Fibroblast of the aortic adventitia (primary cell): ENCODE measurements at regions not wholly inside any gene's neighbourhood (a gene's known extent, or its start where the extent isn't known, plus 50 kb on each side); places are given as distances from the start of the nearest gene placed in this dataset.

Experiments used
- DNase-seq: peaks from one replicate; pipeline ENCODE4 v3.0.0-alpha.2; 2010; ENCODE audit warnings: low read depth
- H3K4me3 ChIP-seq: 2 replicates; pipeline ENCODE4 v1.5.1; 2011; ENCODE audit warnings: low read depth, mild to moderate bottlenecking, control low read depth, low read length, moderate library complexity
- TF ChIP-seq, protein P1 (sequence below): IDR thresholded peaks from 2 replicates; pipeline ENCODE4 v1.5.1; 2011; ENCODE audit warnings: mild to moderate bottlenecking, low read length, control low read depth, inconsistent platforms; ENCODE audit not compliant: insufficient read depth

DNA sequence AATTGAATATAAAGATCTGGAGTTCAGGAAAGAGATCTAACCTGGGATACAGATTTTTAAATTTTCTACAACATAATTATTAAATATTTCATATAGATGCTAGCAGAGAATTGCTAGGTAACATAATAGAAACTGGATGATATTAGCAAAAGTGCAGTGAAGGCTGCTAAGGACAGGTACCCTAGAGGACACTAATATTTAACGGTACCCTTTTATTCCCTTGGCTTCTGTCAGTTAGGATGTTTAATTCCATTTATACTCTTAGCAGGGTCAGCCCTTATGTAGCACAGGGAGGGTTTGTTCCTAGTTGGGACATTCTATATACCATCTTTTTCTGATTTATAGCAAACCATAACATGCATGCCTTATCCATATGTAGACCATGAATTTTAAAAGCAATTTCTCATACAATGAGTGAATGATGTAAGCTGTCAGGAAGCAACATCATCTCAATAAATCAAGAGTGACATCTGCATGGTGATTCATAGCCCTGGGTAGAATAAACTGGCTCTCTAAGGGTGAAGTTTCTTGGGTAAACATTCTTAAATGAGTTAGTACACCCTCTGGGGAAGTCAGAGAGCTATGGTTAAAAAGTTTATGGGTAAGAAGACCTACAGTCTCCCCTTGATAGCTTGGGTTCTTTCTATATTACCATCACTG, 404.4 kb upstream of the MGAT4C start:
- no peak overlapping the region for H3K4me3 ChIP-seq
- DNase-seq: peak; percentile 41
- TF ChIP-seq, protein P1, sequence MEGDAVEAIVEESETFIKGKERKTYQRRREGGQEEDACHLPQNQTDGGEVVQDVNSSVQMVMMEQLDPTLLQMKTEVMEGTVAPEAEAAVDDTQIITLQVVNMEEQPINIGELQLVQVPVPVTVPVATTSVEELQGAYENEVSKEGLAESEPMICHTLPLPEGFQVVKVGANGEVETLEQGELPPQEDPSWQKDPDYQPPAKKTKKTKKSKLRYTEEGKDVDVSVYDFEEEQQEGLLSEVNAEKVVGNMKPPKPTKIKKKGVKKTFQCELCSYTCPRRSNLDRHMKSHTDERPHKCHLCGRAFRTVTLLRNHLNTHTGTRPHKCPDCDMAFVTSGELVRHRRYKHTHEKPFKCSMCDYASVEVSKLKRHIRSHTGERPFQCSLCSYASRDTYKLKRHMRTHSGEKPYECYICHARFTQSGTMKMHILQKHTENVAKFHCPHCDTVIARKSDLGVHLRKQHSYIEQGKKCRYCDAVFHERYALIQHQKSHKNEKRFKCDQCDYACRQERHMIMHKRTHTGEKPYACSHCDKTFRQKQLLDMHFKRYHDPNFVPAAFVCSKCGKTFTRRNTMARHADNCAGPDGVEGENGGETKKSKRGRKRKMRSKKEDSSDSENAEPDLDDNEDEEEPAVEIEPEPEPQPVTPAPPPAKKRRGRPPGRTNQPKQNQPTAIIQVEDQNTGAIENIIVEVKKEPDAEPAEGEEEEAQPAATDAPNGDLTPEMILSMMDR: no peak

GRCh38 chr12:86659985-86660384, 403.8 kb upstream of the MGAT4C start:
- TF ChIP-seq, protein P1: no peak
- no peak for DNase-seq
- H3K4me3 ChIP-seq: no peak overlapping the region

DNA sequence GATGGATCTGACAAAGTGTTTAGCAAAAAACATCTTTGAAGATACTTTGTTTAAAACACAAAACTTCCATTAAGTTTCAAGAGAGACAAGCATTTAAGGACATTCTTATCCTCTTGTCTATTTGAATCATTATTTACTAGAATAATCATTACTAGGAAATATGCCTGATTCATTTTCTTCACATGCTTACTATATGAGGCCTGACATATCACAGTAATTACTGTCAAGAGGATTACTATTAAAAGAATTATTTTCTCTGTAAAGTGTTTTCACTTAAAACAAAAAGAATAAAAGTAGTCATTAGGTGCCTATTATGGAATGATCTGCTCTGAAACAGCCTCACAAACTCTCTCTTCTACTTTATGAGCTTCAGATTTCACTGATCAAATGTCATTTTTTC, 402.1 kb upstream of the MGAT4C start:
- TF ChIP-seq, protein P1: no peak
- H3K4me3 ChIP-seq: no peak overlapping the region
- DNase-seq: no peak

GRCh38 chr12:86647800-86648199, 391.6 kb upstream of the MGAT4C start:
- DNase-seq: no peak
- no peak overlapping the region for H3K4me3 ChIP-seq
- TF ChIP-seq, protein P1: no peak

DNA sequence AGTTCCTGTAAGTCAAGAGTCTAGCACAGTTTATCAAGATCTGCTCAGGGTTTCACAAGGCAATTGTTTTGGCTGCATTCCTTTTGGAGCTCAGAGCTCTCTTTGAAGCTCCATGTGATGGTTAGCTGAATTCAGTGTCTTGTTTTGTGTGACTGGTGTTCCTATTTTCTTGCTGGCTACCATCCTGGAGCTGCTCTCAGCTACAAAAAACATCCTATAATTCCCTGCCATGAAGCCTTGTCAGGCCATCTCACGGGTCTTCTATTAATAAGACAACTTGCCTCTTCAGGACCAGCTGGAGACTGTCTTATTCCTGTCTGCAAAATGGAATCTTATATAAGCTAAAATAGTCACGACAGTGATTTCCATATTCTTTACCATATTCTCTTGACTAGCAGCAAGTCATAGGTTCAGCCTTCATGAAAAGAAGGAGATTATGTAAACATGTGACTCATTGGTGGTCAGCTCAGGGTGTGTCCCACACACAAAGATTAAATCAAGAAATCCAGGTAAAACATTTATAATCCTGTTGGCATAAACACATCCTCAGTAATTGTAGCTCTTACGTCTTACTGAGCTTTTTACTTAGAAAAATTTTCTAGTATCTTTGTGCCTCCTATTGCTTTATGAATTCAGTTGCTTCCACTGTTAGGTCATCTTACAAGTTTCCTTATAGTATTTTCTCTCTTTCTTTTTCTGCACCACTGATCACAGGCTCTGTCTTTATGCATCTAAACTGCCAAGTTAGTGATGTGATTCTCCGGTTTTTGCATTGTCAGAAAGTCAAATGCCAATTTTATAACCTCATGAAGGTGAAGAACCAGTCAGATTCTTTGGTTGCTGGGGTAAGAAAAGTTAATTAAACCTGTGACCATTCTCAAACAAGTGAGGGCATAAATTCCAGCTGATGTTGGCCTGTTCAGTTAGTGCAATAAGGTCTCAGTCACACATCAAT, 378.5 kb upstream of the MGAT4C start:
- no peak overlapping the region for H3K4me3 ChIP-seq
- TF ChIP-seq, protein P1: no peak
- DNase-seq: peak; percentile 30

DNA sequence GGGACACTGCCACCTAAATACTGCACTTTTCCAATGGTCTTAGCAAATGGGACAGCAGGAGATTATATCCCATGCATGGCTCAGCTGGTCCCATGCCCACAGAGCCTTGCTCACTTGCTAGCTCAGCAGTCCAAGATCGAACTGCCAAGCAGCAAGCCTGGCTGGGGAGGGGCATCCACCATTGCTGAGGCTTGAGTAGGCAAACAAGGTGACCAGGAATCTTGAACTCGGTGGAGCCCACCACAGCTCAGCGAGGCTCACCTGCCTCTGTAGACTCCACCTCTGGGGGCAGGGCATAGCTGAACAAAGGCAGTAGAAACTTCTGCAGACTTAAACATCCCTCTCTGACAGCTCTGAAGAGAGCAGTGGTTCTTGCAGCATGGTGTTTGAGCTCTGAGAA, 370.8 kb upstream of the MGAT4C start:
- no peak for DNase-seq
- TF ChIP-seq, protein P1: no peak
- H3K4me3 ChIP-seq: no peak overlapping the region
